GM12878 (cell line): ENCODE measurements at regions not wholly inside any gene's neighbourhood (a gene's known extent, or its start where the extent isn't known, plus 50 kb on each side); places are given as distances from the start of the nearest gene placed in this dataset.
"Not testable (repeated sequence)": the region's sequence is repeated elsewhere in the genome, so short reads cannot be mapped to it uniquely, and the experiment has no call there.

Experiments
- CBFB ChIP-seq: IDR thresholded peaks from 2 replicates; pipeline ENCODE4 v1.6.1; 2016; ENCODE audit warnings: antibody characterized with exemption, low read depth
- EP300 ChIP-seq, 2 experiments: fragments of 150-350 bp in 1 of 2; IDR thresholded peaks; 2 replicates each; pipeline ENCODE4 v1.6.1; 2011 to 2012; ENCODE audit warnings: low read depth in 2 of 2, low read length in 2 of 2, borderline replicate concordance in 1 of 2, improper control_type of control experiment in 1 of 2, inconsistent platforms in 1 of 2; ENCODE audit not compliant: control insufficient read depth in 1 of 2
- JUNB ChIP-seq: IDR thresholded peaks from 2 replicates; pipeline ENCODE4 v1.6.1; 2016; ENCODE audit warnings: antibody characterized with exemption, mild to moderate bottlenecking
- JUND ChIP-seq: IDR thresholded peaks from 2 replicates; pipeline ENCODE4 v1.6.1; 2012; ENCODE audit warnings: low read depth, mild to moderate bottlenecking, low read length, improper control_type of control experiment, moderate library complexity
- NFYB ChIP-seq: IDR thresholded peaks from 2 replicates; pipeline ENCODE4 v1.6.1; 2011; ENCODE audit warnings: low read depth, mild to moderate bottlenecking, low read length, improper control_type of control experiment, moderate library complexity; ENCODE audit not compliant: insufficient read depth
- POLR2A ChIP-seq: IDR thresholded peaks from 2 replicates; pipeline ENCODE4 v1.6.1; 2011; ENCODE audit warnings: low read depth, mild to moderate bottlenecking, low read length
- POLR2AphosphoS5 ChIP-seq: IDR thresholded peaks from 2 replicates; pipeline ENCODE4 v1.6.1; 2011; ENCODE audit warnings: mild to moderate bottlenecking, low read length, inconsistent platforms
- RAD51 ChIP-seq: fragments of 450-650 bp; IDR thresholded peaks from 2 replicates; pipeline ENCODE4 v1.6.1; 2016; ENCODE audit warnings: moderate library complexity, mild to moderate bottlenecking, inconsistent platforms
- TCF7 ChIP-seq: IDR thresholded peaks from 2 replicates; pipeline ENCODE4 v1.6.1; 2014; ENCODE audit warnings: antibody characterized with exemption, borderline replicate concordance
- TF ChIP-seq, protein P1 (sequence below): fragments of 450-650 bp; IDR thresholded peaks from 2 replicates; pipeline ENCODE4 v1.6.1; 2018; ENCODE audit warnings: mild to moderate bottlenecking, low read depth, moderate library complexity; ENCODE audit not compliant: partially characterized antibody
- TF ChIP-seq, protein P2 (sequence below): IDR thresholded peaks from 2 replicates; pipeline ENCODE4 v1.6.1; 2012; ENCODE audit warnings: mild to moderate bottlenecking, low read depth, low read length
- TF ChIP-seq, protein P3 (sequence below): fragments of 450-650 bp; IDR thresholded peaks from 2 replicates; pipeline ENCODE4 v1.6.1; 2017; ENCODE audit warnings: mild to moderate bottlenecking
- TF ChIP-seq, protein P4 (sequence below): IDR thresholded peaks from 2 replicates; pipeline ENCODE4 v1.6.1; 2011; ENCODE audit warnings: borderline replicate concordance, low read depth, mild to moderate bottlenecking, moderate library complexity, mixed read lengths, low read length; ENCODE audit not compliant: insufficient read depth; ENCODE audit errors: extremely low read length
- TF ChIP-seq, protein P5 (sequence below): IDR thresholded peaks from 2 replicates; pipeline ENCODE4 v1.6.1; 2012; ENCODE audit warnings: improper control_type of control experiment, low read depth, low read length; ENCODE audit not compliant: insufficient replicate concordance

DNA sequence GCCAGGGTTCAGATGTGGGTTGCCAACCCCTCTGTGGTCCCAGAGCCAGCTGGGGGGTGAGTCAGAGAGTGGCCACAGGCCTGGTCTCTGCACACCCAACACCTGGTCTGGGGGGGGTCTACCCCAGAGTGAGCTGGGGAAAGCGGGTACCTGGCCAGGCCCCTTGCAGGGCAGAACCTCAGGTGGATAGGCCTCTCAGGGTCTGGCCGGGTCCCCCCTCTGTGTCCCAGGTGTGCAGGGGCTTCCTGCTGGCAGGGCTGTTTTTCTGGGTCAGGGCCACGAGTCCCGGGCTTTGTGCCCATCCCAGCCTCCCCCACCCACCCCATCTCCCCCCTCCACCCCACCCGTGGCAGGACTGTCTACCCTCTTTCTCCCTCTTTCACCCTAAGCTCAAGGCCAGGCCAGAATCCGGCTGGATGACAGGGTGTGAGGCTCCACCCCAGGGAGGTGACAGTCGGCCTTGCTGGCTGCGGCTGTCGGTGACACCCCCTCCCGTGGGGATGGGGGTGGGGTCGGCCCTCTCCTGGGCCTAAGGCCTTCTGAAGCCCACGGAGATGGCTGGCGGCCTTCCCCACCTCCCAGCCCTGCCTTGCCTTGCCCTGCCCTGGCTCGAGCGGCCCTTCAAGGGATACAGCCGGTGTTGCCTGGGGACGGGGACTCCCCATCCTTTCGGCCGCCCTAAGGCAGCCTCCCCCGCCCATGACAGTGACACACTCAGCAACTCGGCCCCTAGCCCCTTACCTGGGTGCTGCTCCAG, 253.2 kb downstream of the ANKRD30B start:
- TF ChIP-seq, protein P1, sequence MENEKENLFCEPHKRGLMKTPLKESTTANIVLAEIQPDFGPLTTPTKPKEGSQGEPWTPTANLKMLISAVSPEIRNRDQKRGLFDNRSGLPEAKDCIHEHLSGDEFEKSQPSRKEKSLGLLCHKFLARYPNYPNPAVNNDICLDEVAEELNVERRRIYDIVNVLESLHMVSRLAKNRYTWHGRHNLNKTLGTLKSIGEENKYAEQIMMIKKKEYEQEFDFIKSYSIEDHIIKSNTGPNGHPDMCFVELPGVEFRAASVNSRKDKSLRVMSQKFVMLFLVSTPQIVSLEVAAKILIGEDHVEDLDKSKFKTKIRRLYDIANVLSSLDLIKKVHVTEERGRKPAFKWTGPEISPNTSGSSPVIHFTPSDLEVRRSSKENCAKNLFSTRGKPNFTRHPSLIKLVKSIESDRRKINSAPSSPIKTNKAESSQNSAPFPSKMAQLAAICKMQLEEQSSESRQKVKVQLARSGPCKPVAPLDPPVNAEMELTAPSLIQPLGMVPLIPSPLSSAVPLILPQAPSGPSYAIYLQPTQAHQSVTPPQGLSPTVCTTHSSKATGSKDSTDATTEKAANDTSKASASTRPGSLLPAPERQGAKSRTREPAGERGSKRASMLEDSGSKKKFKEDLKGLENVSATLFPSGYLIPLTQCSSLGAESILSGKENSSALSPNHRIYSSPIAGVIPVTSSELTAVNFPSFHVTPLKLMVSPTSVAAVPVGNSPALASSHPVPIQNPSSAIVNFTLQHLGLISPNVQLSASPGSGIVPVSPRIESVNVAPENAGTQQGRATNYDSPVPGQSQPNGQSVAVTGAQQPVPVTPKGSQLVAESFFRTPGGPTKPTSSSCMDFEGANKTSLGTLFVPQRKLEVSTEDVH: not testable (repeated sequence)
- TF ChIP-seq, protein P2, sequence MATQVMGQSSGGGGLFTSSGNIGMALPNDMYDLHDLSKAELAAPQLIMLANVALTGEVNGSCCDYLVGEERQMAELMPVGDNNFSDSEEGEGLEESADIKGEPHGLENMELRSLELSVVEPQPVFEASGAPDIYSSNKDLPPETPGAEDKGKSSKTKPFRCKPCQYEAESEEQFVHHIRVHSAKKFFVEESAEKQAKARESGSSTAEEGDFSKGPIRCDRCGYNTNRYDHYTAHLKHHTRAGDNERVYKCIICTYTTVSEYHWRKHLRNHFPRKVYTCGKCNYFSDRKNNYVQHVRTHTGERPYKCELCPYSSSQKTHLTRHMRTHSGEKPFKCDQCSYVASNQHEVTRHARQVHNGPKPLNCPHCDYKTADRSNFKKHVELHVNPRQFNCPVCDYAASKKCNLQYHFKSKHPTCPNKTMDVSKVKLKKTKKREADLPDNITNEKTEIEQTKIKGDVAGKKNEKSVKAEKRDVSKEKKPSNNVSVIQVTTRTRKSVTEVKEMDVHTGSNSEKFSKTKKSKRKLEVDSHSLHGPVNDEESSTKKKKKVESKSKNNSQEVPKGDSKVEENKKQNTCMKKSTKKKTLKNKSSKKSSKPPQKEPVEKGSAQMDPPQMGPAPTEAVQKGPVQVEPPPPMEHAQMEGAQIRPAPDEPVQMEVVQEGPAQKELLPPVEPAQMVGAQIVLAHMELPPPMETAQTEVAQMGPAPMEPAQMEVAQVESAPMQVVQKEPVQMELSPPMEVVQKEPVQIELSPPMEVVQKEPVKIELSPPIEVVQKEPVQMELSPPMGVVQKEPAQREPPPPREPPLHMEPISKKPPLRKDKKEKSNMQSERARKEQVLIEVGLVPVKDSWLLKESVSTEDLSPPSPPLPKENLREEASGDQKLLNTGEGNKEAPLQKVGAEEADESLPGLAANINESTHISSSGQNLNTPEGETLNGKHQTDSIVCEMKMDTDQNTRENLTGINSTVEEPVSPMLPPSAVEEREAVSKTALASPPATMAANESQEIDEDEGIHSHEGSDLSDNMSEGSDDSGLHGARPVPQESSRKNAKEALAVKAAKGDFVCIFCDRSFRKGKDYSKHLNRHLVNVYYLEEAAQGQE: not testable (repeated sequence)
- not testable (repeated sequence) for TF ChIP-seq JUND; EP300 (IDR thresholded peaks at IDR 0.05; ENCODE audit: borderline replicate concordance in 1 of 2, control insufficient read depth in 1 of 2, low read depth in 2 of 2, low read length in 2 of 2); TCF7; POLR2A; POLR2AphosphoS5; NFYB; CBFB; RAD51; JUNB
- TF ChIP-seq, protein P3, sequence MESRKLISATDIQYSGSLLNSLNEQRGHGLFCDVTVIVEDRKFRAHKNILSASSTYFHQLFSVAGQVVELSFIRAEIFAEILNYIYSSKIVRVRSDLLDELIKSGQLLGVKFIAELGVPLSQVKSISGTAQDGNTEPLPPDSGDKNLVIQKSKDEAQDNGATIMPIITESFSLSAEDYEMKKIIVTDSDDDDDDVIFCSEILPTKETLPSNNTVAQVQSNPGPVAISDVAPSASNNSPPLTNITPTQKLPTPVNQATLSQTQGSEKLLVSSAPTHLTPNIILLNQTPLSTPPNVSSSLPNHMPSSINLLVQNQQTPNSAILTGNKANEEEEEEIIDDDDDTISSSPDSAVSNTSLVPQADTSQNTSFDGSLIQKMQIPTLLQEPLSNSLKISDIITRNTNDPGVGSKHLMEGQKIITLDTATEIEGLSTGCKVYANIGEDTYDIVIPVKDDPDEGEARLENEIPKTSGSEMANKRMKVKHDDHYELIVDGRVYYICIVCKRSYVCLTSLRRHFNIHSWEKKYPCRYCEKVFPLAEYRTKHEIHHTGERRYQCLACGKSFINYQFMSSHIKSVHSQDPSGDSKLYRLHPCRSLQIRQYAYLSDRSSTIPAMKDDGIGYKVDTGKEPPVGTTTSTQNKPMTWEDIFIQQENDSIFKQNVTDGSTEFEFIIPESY: not testable (repeated sequence)
- TF ChIP-seq, protein P4, sequence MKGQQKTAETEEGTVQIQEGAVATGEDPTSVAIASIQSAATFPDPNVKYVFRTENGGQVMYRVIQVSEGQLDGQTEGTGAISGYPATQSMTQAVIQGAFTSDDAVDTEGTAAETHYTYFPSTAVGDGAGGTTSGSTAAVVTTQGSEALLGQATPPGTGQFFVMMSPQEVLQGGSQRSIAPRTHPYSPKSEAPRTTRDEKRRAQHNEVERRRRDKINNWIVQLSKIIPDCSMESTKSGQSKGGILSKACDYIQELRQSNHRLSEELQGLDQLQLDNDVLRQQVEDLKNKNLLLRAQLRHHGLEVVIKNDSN: not testable (repeated sequence)
- TF ChIP-seq, protein P5, sequence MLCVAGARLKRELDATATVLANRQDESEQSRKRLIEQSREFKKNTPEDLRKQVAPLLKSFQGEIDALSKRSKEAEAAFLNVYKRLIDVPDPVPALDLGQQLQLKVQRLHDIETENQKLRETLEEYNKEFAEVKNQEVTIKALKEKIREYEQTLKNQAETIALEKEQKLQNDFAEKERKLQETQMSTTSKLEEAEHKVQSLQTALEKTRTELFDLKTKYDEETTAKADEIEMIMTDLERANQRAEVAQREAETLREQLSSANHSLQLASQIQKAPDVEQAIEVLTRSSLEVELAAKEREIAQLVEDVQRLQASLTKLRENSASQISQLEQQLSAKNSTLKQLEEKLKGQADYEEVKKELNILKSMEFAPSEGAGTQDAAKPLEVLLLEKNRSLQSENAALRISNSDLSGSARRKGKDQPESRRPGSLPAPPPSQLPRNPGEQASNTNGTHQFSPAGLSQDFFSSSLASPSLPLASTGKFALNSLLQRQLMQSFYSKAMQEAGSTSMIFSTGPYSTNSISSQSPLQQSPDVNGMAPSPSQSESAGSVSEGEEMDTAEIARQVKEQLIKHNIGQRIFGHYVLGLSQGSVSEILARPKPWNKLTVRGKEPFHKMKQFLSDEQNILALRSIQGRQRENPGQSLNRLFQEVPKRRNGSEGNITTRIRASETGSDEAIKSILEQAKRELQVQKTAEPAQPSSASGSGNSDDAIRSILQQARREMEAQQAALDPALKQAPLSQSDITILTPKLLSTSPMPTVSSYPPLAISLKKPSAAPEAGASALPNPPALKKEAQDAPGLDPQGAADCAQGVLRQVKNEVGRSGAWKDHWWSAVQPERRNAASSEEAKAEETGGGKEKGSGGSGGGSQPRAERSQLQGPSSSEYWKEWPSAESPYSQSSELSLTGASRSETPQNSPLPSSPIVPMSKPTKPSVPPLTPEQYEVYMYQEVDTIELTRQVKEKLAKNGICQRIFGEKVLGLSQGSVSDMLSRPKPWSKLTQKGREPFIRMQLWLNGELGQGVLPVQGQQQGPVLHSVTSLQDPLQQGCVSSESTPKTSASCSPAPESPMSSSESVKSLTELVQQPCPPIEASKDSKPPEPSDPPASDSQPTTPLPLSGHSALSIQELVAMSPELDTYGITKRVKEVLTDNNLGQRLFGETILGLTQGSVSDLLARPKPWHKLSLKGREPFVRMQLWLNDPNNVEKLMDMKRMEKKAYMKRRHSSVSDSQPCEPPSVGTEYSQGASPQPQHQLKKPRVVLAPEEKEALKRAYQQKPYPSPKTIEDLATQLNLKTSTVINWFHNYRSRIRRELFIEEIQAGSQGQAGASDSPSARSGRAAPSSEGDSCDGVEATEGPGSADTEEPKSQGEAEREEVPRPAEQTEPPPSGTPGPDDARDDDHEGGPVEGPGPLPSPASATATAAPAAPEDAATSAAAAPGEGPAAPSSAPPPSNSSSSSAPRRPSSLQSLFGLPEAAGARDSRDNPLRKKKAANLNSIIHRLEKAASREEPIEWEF: not testable (repeated sequence)
